Mesenchymal stem cell (in vitro differentiated cells and primary cell): ENCODE measurements at regions not wholly inside any gene's neighbourhood (a gene's known extent, or its start where the extent isn't known, plus 50 kb on each side); places are given as distances from the start of the nearest gene placed in this dataset.

Experiments used
- DNase-seq: peaks from one replicate; pipeline ENCODE4 v3.0.0-alpha.2; 2013
- H2AFZ ChIP-seq: one replicate; pipeline ENCODE4 v1.6.1; 2013; ENCODE audit warnings: low read depth, mild to moderate bottlenecking, control low read depth, inconsistent platforms, low read length, moderate library complexity
- H2AK5ac ChIP-seq: 2 replicates; pipeline ENCODE4 v1.6.1; 2013; ENCODE audit warnings: low read length, moderate library complexity, mild to moderate bottlenecking, inconsistent platforms; ENCODE audit not compliant: severe bottlenecking
- H2BK120ac ChIP-seq: one replicate; pipeline ENCODE4 v1.6.1; 2013; ENCODE audit warnings: low read depth, mild to moderate bottlenecking, inconsistent platforms, low read length, moderate library complexity
- H2BK12ac ChIP-seq, 2 experiments: one replicate each; pipeline ENCODE4 v1.6.1; 2013; ENCODE audit warnings: inconsistent platforms in 2 of 2, low read length in 2 of 2, mild to moderate bottlenecking in 2 of 2, moderate library complexity in 2 of 2, control low read depth in 1 of 2
- H2BK15ac ChIP-seq: one replicate; pipeline ENCODE4 v1.6.1; 2013; ENCODE audit warnings: mild to moderate bottlenecking, low read depth, inconsistent platforms; ENCODE audit not compliant: poor library complexity, severe bottlenecking
- H2BK5ac ChIP-seq: 2 replicates; pipeline ENCODE4 v1.6.1; 2013; ENCODE audit warnings: low read depth, mild to moderate bottlenecking, low read length, control low read depth, inconsistent platforms; ENCODE audit not compliant: poor library complexity, severe bottlenecking
- H3K14ac ChIP-seq, 2 experiments: one replicate each; pipeline ENCODE4 v1.6.1; 2013; ENCODE audit warnings: inconsistent platforms in 2 of 2, low read length in 2 of 2, control low read depth in 1 of 2, mild to moderate bottlenecking in 1 of 2, moderate library complexity in 1 of 2
- H3K18ac ChIP-seq, 2 experiments: one replicate each; pipeline ENCODE4 v1.6.1; 2013; ENCODE audit warnings: inconsistent platforms in 2 of 2, low read length in 2 of 2, control low read depth in 1 of 2, low read depth in 1 of 2, mild to moderate bottlenecking in 1 of 2
- H3K23ac ChIP-seq, 2 experiments: one replicate each; pipeline ENCODE4 v1.6.1; 2013; ENCODE audit warnings: inconsistent platforms in 2 of 2, low read length in 2 of 2, mild to moderate bottlenecking in 2 of 2, moderate library complexity in 2 of 2, control low read depth in 1 of 2
- H3K27ac ChIP-seq: 2 replicates; pipeline ENCODE4 v1.5.1; 2013; ENCODE audit warnings: mild to moderate bottlenecking, moderate library complexity, low read length, control low read depth, inconsistent platforms; ENCODE audit not compliant: poor library complexity, severe bottlenecking
- H3K27me3 ChIP-seq, 2 experiments: 2 replicates each; pipeline versions ENCODE4 v1.6.1 to v1.7.0; 2013; ENCODE audit warnings: low read length in 2 of 2, mild to moderate bottlenecking in 2 of 2, moderate library complexity in 2 of 2, control low read depth in 1 of 2, inconsistent platforms in 1 of 2; ENCODE audit not compliant: control insufficient read depth in 1 of 2, insufficient read depth in 1 of 2
- H3K36me3 ChIP-seq, 2 experiments: 2 replicates each; pipeline versions ENCODE4 v1.6.1 to v1.7.0; 2013; ENCODE audit warnings: low read length in 2 of 2, control low read depth in 1 of 2, inconsistent platforms in 1 of 2, low read depth in 1 of 2, mild to moderate bottlenecking in 1 of 2; ENCODE audit not compliant: insufficient read depth in 2 of 2, control insufficient read depth in 1 of 2
- H3K4ac ChIP-seq, 2 experiments: one replicate each; pipeline ENCODE4 v1.6.1; 2013; ENCODE audit warnings: inconsistent platforms in 2 of 2, low read length in 2 of 2, mild to moderate bottlenecking in 2 of 2, moderate library complexity in 2 of 2, control low read depth in 1 of 2, low read depth in 1 of 2
- H3K4me1 ChIP-seq: 2 replicates; pipeline ENCODE4 v1.6.1; 2013; ENCODE audit warnings: low read depth, low read length, control low read depth; ENCODE audit not compliant: control insufficient read depth, insufficient read depth
- H3K4me2 ChIP-seq: 2 replicates; pipeline ENCODE4 v1.6.1; 2013; ENCODE audit warnings: low read length, mild to moderate bottlenecking, inconsistent platforms; ENCODE audit not compliant: poor library complexity, severe bottlenecking
- H3K4me3 ChIP-seq, 2 experiments: 2 replicates each; pipeline versions ENCODE4 v1.5.1 to v1.7.0; 2013; ENCODE audit warnings: low read length in 2 of 2, mild to moderate bottlenecking in 2 of 2, control low read depth in 1 of 2, low read depth in 1 of 2; ENCODE audit not compliant: insufficient read depth in 1 of 2
- H3K79me1 ChIP-seq: replicated peaks from 2 replicates; pipeline ENCODE4 v1.6.1; 2013; ENCODE audit warnings: mild to moderate bottlenecking, control low read depth, low read length, inconsistent platforms; ENCODE audit not compliant: poor library complexity, severe bottlenecking
- H3K9ac ChIP-seq: 2 replicates; pipeline ENCODE4 v1.7.0; 2013; ENCODE audit warnings: mild to moderate bottlenecking, low read length, moderate library complexity
- H3K9me3 ChIP-seq: 2 replicates; pipeline ENCODE4 v1.7.0; 2013; ENCODE audit warnings: mild to moderate bottlenecking, low read length; ENCODE audit not compliant: control insufficient read depth
- H4K8ac ChIP-seq: one replicate; pipeline ENCODE4 v1.6.1; 2013; ENCODE audit warnings: inconsistent platforms, mild to moderate bottlenecking, low read length, moderate library complexity
- H4K91ac ChIP-seq: one replicate; pipeline ENCODE4 v1.6.1; 2013; ENCODE audit warnings: mild to moderate bottlenecking, low read length, inconsistent platforms
- WGBS: methylation state at CpG from one replicate; pipeline ENCODE4 v1.1.7; 2013; ENCODE audit warnings: mixed read lengths; 5-methylcytosine and 5-hydroxymethylcytosine counted together

DNA sequence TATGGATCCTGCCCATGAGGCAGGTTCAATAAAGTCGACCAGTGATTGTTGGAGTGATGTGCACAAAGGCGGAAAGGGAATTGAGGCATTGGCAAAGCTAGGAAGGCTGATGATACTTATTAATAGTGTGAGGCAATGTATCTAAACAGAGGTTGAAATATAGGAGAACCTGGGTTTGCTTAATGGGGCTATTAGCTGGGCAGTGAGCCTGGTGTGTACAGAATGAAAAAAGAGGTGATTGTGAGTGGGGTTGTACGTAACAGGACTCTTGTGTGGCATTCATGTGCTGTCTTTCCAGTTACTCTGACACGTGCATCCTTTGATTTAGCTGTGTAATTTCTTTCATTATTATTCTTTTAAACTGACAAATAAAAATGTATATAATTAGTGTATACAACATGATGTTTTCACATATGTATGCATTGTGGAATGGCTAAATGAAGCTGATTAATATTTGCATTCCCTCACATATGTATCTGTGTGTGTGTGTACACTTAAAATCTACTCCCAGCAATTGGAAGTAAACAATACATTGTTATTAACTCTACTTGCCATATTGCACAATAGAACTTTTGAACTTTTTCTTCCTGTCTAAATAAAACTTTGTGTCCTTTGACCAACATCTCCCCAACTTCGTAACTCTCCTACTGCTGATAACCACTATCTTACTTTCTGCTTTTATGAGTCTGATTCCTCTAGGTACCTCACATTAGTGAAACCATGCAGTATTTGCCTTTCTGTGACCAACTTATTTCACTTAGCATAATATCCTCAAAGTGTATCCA lies 220.5 kb upstream of the SLC35B3 start:
- Histone ChIP-seq H3K4me1 (no peaks in the 10 kb centered on the region), H3K4me2 (no peak overlapping the region), H3K36me3 (no peaks in the 10 kb centered on the region), H3K9ac (no peak overlapping the region), H3K14ac (no peak overlapping the region), H3K27me3 (no peaks in the 10 kb centered on the region), H3K18ac (no peak overlapping the region), H3K4me3 (no peak overlapping the region), H2AK5ac (no peak overlapping the region), H3K9me3 (peaks cover 13% of the 10 kb centered on the region), H2BK5ac (no peak overlapping the region), H3K27ac (no peak overlapping the region), H3K79me1 (no peaks in the 10 kb centered on the region), H3K23ac (no peak overlapping the region), H2AFZ (no peak overlapping the region), H3K4ac (no peak overlapping the region), H4K8ac (no peak overlapping the region), H2BK15ac (no peak overlapping the region), H4K91ac (no peak overlapping the region), H2BK12ac (no peak overlapping the region), H2BK120ac (no peak overlapping the region)
- 68% methylated on average over 4 of the region's 5 CpGs for WGBS
- DNase-seq, result no peak

DNA sequence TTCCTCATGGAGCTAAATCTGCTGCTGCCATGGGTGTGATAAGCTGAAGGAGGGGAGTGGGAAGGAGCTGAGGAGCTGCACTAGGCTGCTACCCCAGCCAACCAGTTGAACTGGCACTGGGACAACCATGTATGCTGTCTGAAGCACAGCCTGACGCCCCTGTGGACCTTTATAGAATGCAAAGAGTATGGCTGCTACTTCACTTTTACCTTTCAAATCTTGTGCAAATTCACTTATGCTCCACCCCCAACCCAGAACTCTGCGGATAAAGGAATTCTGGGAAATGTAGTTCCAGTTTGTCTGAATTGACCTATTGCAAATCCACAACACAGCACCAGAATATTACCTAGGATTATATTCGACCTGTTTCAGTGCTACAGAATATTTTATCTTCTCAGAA lies 217.4 kb upstream of the SLC35B3 start:
- no peak overlapping the region for H3K23ac ChIP-seq
- 56% methylated on average over 3 of the region's 3 CpGs for WGBS
- no peak overlapping the region for H3K4me3 ChIP-seq
- H3K4me2 ChIP-seq, result no peak overlapping the region
- no peak overlapping the region for H3K9ac ChIP-seq
- no peak overlapping the region for H2AFZ ChIP-seq
- no peak overlapping the region for H3K27ac ChIP-seq
- H3K79me1 ChIP-seq, result no peaks in the 10 kb centered on the region
- H3K4ac ChIP-seq, result no peak overlapping the region
- no peak overlapping the region for H4K91ac ChIP-seq
- no peak overlapping the region for H2AK5ac ChIP-seq
- H3K36me3 ChIP-seq, result no peaks in the 10 kb centered on the region
- H2BK120ac ChIP-seq, result no peak overlapping the region
- H3K9me3 ChIP-seq, result peaks cover 23% of the 10 kb centered on the region
- H3K27me3 ChIP-seq, result no peaks in the 10 kb centered on the region
- no peak overlapping the region for H4K8ac ChIP-seq
- H2BK15ac ChIP-seq, result no peak overlapping the region
- no peak overlapping the region for H3K18ac ChIP-seq
- no peaks in the 10 kb centered on the region for H3K4me1 ChIP-seq
- no peak overlapping the region for H2BK5ac ChIP-seq
- H2BK12ac ChIP-seq, result no peak overlapping the region
- no peak overlapping the region for H3K14ac ChIP-seq
- DNase-seq, result no peak

DNA sequence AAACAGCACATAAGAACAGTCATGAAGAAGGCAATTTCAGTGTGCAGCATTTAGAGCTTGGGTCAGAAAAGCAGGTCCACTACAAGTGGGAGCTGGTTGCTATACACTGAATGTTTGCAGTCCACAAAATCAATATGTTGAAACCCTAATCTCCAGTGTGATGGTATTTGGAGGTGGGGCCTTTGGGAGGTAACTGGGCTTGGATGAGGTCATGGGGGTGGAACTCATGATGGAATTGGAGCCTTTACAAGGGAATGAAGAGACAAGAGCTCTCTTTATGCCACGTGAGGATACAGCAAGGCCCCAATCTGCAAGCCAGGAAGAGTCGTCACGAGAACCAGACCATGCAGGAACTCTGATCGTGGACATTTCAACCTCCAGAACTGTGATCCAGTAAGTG lies 216.7 kb upstream of the SLC35B3 start:
- Histone ChIP-seq H3K18ac (no peak overlapping the region), H2AFZ (no peak overlapping the region), H3K27me3 (no peaks in the 10 kb centered on the region), H2BK120ac (no peak overlapping the region), H3K14ac (no peak overlapping the region), H3K4me3 (no peak overlapping the region), H2AK5ac (no peak overlapping the region), H3K27ac (no peak overlapping the region), H3K9ac (no peak overlapping the region), H3K23ac (no peak overlapping the region), H3K36me3 (no peaks in the 10 kb centered on the region), H2BK5ac (no peak overlapping the region), H3K4me1 (no peaks in the 10 kb centered on the region), H2BK12ac (no peak overlapping the region), H4K8ac (no peak overlapping the region), H3K79me1 (no peaks in the 10 kb centered on the region), H4K91ac (no peak overlapping the region), H3K4me2 (no peak overlapping the region), H3K9me3 (peaks cover 22% of the 10 kb centered on the region), H2BK15ac (no peak overlapping the region), H3K4ac (no peak overlapping the region)
- DNase-seq, result no peak
- WGBS, result 71% methylated on average over 4 of the region's 4 CpGs

DNA sequence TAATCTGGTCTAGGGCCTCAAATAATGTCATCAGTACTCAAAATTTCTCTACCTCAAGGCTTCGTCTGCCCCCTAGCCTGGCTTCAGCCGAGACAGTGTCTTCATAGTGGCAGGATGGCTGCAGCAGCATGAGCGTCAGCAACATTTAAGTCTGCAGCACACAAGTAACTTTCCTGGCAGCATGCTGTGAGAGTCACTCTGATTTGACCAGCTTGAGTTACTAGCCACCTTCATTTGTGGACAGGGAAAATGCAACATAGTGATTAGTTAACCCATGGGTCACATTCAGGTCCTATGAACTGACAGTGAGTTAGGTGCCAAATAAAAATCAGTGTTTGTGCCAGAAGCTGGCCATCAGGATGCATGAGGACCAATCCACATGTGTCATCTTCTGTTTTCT lies 209.9 kb upstream of the SLC35B3 start:
- no peaks in the 10 kb centered on the region for H3K27me3 ChIP-seq
- no peak overlapping the region for H3K4me3 ChIP-seq
- no peak overlapping the region for H3K23ac ChIP-seq
- no peak overlapping the region for H3K9ac ChIP-seq
- DNase-seq, result no peak
- H4K91ac ChIP-seq, result no peak overlapping the region
- H2AFZ ChIP-seq, result no peak overlapping the region
- H3K18ac ChIP-seq, result no peak overlapping the region
- no peak overlapping the region for H4K8ac ChIP-seq
- H2AK5ac ChIP-seq, result no peak overlapping the region
- no peak overlapping the region for H3K4ac ChIP-seq
- H3K14ac ChIP-seq, result no peak overlapping the region
- no peak overlapping the region for H2BK120ac ChIP-seq
- H3K4me1 ChIP-seq, result no peaks in the 10 kb centered on the region
- H2BK12ac ChIP-seq, result no peak overlapping the region
- H3K27ac ChIP-seq, result no peak overlapping the region
- no peak overlapping the region for H2BK5ac ChIP-seq
- H3K79me1 ChIP-seq, result no peaks in the 10 kb centered on the region
- H3K9me3 ChIP-seq, result peaks cover 26% of the 10 kb centered on the region
- H3K4me2 ChIP-seq, result no peak overlapping the region
- H2BK15ac ChIP-seq, result no peak overlapping the region
- 75% methylated on average over 3 of the region's 3 CpGs for WGBS
- H3K36me3 ChIP-seq, result no peaks in the 10 kb centered on the region
